ENCODE measurements at regions not wholly inside any gene's neighbourhood (a gene's known extent, or its start where the extent isn't known, plus 50 kb on each side); places are given as distances from the start of the nearest gene placed in this dataset.

DNA sequence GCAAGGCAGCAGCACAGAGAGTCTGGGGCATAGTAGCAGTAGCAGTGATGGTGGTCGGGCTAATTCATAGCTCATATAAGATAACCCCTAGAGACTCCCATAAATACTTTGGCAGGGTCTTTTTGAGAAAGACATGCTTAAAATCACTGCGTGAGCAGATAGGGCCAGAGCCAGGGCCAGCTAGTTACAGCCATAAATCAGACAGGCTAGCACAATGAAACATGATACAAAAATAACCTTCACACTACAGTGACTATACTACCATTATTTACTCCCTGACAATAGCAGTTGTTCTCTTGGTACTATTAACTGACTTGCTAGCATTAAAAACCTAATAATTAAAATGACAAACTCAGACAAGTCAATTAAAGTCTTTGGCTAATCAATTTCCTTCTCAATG, 295.9 kb downstream of the SMARCA1 start:
- TF ChIP-seq MTA3 (IDR thresholded peaks at IDR 0.05; ENCODE audit: borderline replicate concordance, low read length) = no peak
- TF ChIP-seq STAT1 (conservative IDR thresholded peaks at IDR 0.05) = no peak
- no peak for TF ChIP-seq HCFC1 (IDR thresholded peaks at IDR 0.05; ENCODE audit: low read length)
- no peak for TF ChIP-seq CTCF (IDR thresholded peaks at IDR 0.05 in 2 of 3, conservative IDR thresholded peaks at IDR 0.05 in 1 of 3; ENCODE audit: control insufficient read depth in 2 of 3, extremely low read depth in 1 of 3, insufficient read depth in 1 of 3, low read depth in 3 of 3, low read length in 3 of 3)
- TF ChIP-seq, protein P1, sequence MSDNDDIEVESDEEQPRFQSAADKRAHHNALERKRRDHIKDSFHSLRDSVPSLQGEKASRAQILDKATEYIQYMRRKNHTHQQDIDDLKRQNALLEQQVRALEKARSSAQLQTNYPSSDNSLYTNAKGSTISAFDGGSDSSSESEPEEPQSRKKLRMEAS (IDR thresholded peaks at IDR 0.05; ENCODE audit: low read depth, low read length) = no peak
- no peak for TF ChIP-seq SRF (IDR thresholded peaks at IDR 0.05; ENCODE audit: low read depth in 2 of 2, low read length in 2 of 2)
- TF ChIP-seq, protein P2, sequence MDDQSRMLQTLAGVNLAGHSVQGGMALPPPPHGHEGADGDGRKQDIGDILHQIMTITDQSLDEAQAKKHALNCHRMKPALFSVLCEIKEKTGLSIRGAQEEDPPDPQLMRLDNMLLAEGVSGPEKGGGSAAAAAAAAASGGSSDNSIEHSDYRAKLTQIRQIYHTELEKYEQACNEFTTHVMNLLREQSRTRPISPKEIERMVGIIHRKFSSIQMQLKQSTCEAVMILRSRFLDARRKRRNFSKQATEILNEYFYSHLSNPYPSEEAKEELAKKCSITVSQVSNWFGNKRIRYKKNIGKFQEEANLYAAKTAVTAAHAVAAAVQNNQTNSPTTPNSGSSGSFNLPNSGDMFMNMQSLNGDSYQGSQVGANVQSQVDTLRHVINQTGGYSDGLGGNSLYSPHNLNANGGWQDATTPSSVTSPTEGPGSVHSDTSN (IDR thresholded peaks at IDR 0.05; ENCODE audit: insufficient replicate concordance, low read depth, low read length) = no peak
- no peak for TF ChIP-seq RAD51 (IDR thresholded peaks at IDR 0.05)
- no peak for TF ChIP-seq PAX8 (IDR thresholded peaks at IDR 0.05)
- no peak for TF ChIP-seq EGR1 (IDR thresholded peaks at IDR 0.05; ENCODE audit: borderline replicate concordance in 1 of 2, low read depth in 2 of 2, low read length in 2 of 2)
- TF ChIP-seq POLR2A (IDR thresholded peaks at IDR 0.05; ENCODE audit: low read depth, low read length) = no peak
- no peak for TF ChIP-seq CREB1 (IDR thresholded peaks at IDR 0.05; ENCODE audit: low read depth)
- TF ChIP-seq POLR2AphosphoS5 (IDR thresholded peaks at IDR 0.05; ENCODE audit: low read length) = no peak
